IMR-90 (cell line): ENCODE measurements at regions not wholly inside any gene's neighbourhood (a gene's known extent, or its start where the extent isn't known, plus 50 kb on each side); places are given as distances from the start of the nearest gene placed in this dataset.

Experiments used
- CEBPB ChIP-seq: IDR thresholded peaks from 2 replicates; pipeline ENCODE4 v1.6.1; 2012; ENCODE audit warnings: low read depth, low read length, improper control_type of control experiment
- CHD1 ChIP-seq: IDR thresholded peaks from 2 replicates; pipeline ENCODE4 v1.6.1; 2012; ENCODE audit warnings: low read depth, low read length, improper control_type of control experiment
- CTCF ChIP-seq: conservative IDR thresholded peaks from 2 replicates; pipeline ENCODE4 v1.5.1; 2012; ENCODE audit warnings: mild to moderate bottlenecking, low read depth, low read length, improper control_type of control experiment
- FOS ChIP-seq: fragments of 150-350 bp; IDR thresholded peaks from 2 replicates; pipeline ENCODE4 v1.6.1; 2016; ENCODE audit warnings: low read depth, low read length
- MAFK ChIP-seq: IDR thresholded peaks from 2 replicates; pipeline ENCODE4 v1.6.1; 2012; ENCODE audit warnings: low read depth, low read length, improper control_type of control experiment
- POLR2A ChIP-seq: IDR thresholded peaks from 2 replicates; pipeline ENCODE4 v1.6.1; 2012; ENCODE audit warnings: mild to moderate bottlenecking, low read depth, low read length
- RAD21 ChIP-seq: IDR thresholded peaks from 2 replicates; pipeline ENCODE4 v1.6.1; 2012; ENCODE audit warnings: low read length, improper control_type of control experiment
- RFX5 ChIP-seq: IDR thresholded peaks from 2 replicates; pipeline ENCODE4 v1.8.0; 2012; ENCODE audit warnings: low read depth, mild to moderate bottlenecking, low read length, moderate library complexity
- SMC3 ChIP-seq: fragments of 150-350 bp; IDR thresholded peaks from 2 replicates; pipeline ENCODE4 v1.6.1; 2016; ENCODE audit warnings: low read depth, mild to moderate bottlenecking, antibody characterized with exemption, low read length, moderate library complexity
- USF2 ChIP-seq: fragments of 150-350 bp; IDR thresholded peaks from 2 replicates; pipeline ENCODE4 v1.6.1; 2017; ENCODE audit warnings: mild to moderate bottlenecking, antibody characterized with exemption, low read length, low read depth
- TF ChIP-seq, protein P1 (sequence below): fragments of 150-350 bp; IDR thresholded peaks from 2 replicates; pipeline ENCODE4 v1.6.1; 2016; ENCODE audit warnings: low read depth, mild to moderate bottlenecking, low read length, moderate library complexity, borderline replicate concordance

DNA sequence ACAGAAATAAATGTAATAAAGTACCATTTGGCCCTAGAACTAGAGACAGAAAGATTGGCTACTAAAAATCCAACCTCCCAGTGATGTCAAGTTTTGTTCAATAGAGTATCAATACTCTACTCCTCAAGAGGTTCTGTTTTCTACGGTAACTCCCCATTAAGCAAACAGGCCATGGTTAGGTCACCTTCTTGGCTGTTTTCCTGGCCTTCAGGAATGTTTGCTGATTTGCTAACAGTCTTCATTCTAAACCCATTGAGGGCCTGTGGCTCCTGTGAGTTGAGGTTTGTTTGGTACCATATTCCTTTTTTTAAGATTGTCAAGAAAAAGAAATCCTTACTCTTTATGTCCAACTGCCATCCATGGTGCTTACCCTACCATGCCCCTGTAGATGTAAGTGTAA is 1022.0 kb upstream of the TMEM132C start:
- TF ChIP-seq CTCF, result no peak
- TF ChIP-seq, protein P1, sequence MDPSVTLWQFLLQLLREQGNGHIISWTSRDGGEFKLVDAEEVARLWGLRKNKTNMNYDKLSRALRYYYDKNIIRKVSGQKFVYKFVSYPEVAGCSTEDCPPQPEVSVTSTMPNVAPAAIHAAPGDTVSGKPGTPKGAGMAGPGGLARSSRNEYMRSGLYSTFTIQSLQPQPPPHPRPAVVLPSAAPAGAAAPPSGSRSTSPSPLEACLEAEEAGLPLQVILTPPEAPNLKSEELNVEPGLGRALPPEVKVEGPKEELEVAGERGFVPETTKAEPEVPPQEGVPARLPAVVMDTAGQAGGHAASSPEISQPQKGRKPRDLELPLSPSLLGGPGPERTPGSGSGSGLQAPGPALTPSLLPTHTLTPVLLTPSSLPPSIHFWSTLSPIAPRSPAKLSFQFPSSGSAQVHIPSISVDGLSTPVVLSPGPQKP, result no peak
- no peak for TF ChIP-seq SMC3
- no peak for TF ChIP-seq RAD21
- no peak for TF ChIP-seq POLR2A
- no peak for TF ChIP-seq USF2
- no peak for TF ChIP-seq CHD1
- TF ChIP-seq CEBPB, result no peak
- no peak for TF ChIP-seq RFX5
- no peak for TF ChIP-seq MAFK
- no peak for TF ChIP-seq FOS
